ENCODE measurements at regions not wholly inside any gene's neighbourhood (a gene's known extent, or its start where the extent isn't known, plus 50 kb on each side); places are given as distances from the start of the nearest gene placed in this dataset.

DNA sequence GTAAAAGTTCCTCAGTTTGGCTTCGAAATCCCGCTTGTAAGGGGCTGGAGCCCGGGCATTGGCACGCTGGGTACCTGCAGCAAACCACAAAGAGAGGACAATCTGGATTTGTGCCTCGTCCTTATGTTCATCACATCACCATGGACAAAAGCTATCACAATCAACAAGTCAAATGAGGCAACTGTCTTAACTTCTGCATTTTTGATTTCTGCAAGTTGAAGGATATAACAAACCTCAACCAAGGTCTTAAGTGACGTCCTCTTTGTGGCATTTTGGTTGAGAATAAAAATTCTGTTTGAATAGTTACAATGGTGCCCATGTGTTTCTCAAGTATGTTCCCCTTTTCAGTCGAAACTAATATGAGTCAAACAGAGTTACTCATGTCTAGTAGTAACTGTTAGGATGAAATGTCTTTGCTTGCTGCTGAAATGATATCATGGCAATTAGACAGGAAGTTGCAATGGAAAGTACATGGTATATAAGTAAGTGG lies 70.8 kb upstream of the STK17B start:
- TF ChIP-seq TEAD4 (IDR thresholded peaks at IDR 0.05) = no peak
- TF ChIP-seq REST (IDR thresholded peaks at IDR 0.05; ENCODE audit: low read depth) = no peak

DNA sequence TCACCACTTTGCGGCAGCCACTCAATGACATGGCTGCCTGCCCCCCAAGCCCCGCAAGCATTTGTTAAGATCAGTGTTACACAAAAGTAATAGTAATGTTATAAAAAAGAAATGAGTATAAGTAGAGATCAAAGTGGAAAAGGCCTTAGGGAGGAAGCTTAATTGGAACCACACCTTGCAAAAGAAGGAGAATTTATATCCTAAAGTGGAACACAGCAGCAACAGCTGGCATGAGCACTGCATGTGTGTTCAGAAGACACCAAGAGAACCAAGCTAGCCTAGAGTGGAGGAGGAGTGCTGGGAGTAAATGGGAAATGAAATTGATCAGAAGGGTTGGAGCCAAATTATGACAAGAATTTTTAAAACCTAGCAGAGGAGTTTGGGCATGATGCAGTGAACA lies 73.1 kb upstream of the STK17B start:
- no peak for TF ChIP-seq TEAD4 (IDR thresholded peaks at IDR 0.05)
- no peak for TF ChIP-seq CREB1 (IDR thresholded peaks at IDR 0.05; ENCODE audit: low read depth)
- no peak for TF ChIP-seq NFIC (IDR thresholded peaks at IDR 0.05)
- no peak for TF ChIP-seq FOXM1 (IDR thresholded peaks at IDR 0.05; ENCODE audit: borderline replicate concordance, low read depth)
- TF ChIP-seq CEBPB (IDR thresholded peaks at IDR 0.05) = no peak
- TF ChIP-seq RAD21 (IDR thresholded peaks at IDR 0.05; ENCODE audit: low read depth) = no peak
- TF ChIP-seq YY1 (IDR thresholded peaks at IDR 0.05; ENCODE audit: low read depth) = no peak
- no peak for TF ChIP-seq EP300 (IDR thresholded peaks at IDR 0.05; ENCODE audit: borderline replicate concordance)
- no peak for TF ChIP-seq TCF12 (IDR thresholded peaks at IDR 0.05; ENCODE audit: low read depth)
- no peak for TF ChIP-seq ZBTB7A (IDR thresholded peaks at IDR 0.05; ENCODE audit: low read depth)
- TF ChIP-seq TAF1 (IDR thresholded peaks at IDR 0.05; ENCODE audit: low read depth) = no peak
- no peak for TF ChIP-seq MAX (IDR thresholded peaks at IDR 0.05)
- TF ChIP-seq REST (IDR thresholded peaks at IDR 0.05; ENCODE audit: low read depth) = no peak
- no peak for TF ChIP-seq USF1 (IDR thresholded peaks at IDR 0.05)
- no peak for TF ChIP-seq EGR1 (IDR thresholded peaks at IDR 0.05)

- no peak for TF ChIP-seq TCF12 (IDR thresholded peaks at IDR 0.05; ENCODE audit: low read depth)
- no peak for TF ChIP-seq RAD21 (IDR thresholded peaks at IDR 0.05; ENCODE audit: low read depth)
- TF ChIP-seq ZBTB7A (IDR thresholded peaks at IDR 0.05; ENCODE audit: low read depth) = no peak
- no peak for TF ChIP-seq TAF1 (IDR thresholded peaks at IDR 0.05; ENCODE audit: low read depth)
- TF ChIP-seq NFIC (IDR thresholded peaks at IDR 0.05) = no peak
- TF ChIP-seq CREB1 (IDR thresholded peaks at IDR 0.05; ENCODE audit: low read depth) = no peak
- TF ChIP-seq CEBPB (IDR thresholded peaks at IDR 0.05) = no peak
- no peak for TF ChIP-seq TEAD4 (IDR thresholded peaks at IDR 0.05)
- TF ChIP-seq YY1 (IDR thresholded peaks at IDR 0.05; ENCODE audit: low read depth) = no peak
- TF ChIP-seq EP300 (IDR thresholded peaks at IDR 0.05; ENCODE audit: borderline replicate concordance) = no peak
- TF ChIP-seq EGR1 (IDR thresholded peaks at IDR 0.05) = no peak
- no peak for TF ChIP-seq MAX (IDR thresholded peaks at IDR 0.05)
- TF ChIP-seq FOXM1 (IDR thresholded peaks at IDR 0.05; ENCODE audit: borderline replicate concordance, low read depth) = no peak
- TF ChIP-seq USF1 (IDR thresholded peaks at IDR 0.05) = no peak
- no peak for TF ChIP-seq REST (IDR thresholded peaks at IDR 0.05; ENCODE audit: low read depth)
These were observed 73.6 kb upstream of the STK17B start for GRCh38 chr2:196244966-196245365.

- TF ChIP-seq TCF12 (IDR thresholded peaks at IDR 0.05; ENCODE audit: low read depth) (no peak), NFIC (IDR thresholded peaks at IDR 0.05) (no peak), MAX (IDR thresholded peaks at IDR 0.05) (no peak), REST (IDR thresholded peaks at IDR 0.05; ENCODE audit: low read depth) (no peak)
These were observed 74.2 kb upstream of the STK17B start for GRCh38 chr2:196245378-196246140.
